ENCODE measurements at regions not wholly inside any gene's neighbourhood (a gene's known extent, or its start where the extent isn't known, plus 50 kb on each side); places are given as distances from the start of the nearest gene placed in this dataset.
"Not testable (repeated sequence)": the region's sequence is repeated elsewhere in the genome, so short reads cannot be mapped to it uniquely, and the experiment has no call there.

GRCh38 chr13:22866221-22866620 is 314.6 kb upstream of the SGCG start:
- FAIRE-seq = no peak

DNA sequence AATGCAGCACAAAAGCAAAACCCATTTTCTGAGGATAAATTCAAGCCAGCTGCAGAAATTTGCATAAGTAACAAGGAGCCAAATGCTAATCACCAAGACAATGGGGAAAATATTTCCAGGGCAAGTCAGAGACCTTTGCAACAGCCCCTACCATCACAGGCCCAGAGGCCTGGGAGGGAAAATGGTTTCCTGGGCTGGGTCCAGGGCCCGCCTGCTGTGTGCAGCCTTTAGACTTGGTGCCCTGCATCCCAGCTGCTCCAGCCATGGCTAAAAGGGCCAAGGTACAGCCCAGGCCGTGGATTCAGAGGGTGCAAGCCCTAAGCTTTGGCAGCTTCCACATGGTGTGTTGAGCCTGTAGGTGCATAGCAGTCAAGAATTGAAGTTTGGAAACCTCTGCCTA is 309.5 kb upstream of the SGCG start:
- no peak for FAIRE-seq

- FAIRE-seq = no peak
Measured at GRCh38 chr13:22874839-22875238, 305.9 kb upstream of the SGCG start.

- no peak for FAIRE-seq
Measured at GRCh38 chr13:22877421-22877820, 303.4 kb upstream of the SGCG start.

DNA sequence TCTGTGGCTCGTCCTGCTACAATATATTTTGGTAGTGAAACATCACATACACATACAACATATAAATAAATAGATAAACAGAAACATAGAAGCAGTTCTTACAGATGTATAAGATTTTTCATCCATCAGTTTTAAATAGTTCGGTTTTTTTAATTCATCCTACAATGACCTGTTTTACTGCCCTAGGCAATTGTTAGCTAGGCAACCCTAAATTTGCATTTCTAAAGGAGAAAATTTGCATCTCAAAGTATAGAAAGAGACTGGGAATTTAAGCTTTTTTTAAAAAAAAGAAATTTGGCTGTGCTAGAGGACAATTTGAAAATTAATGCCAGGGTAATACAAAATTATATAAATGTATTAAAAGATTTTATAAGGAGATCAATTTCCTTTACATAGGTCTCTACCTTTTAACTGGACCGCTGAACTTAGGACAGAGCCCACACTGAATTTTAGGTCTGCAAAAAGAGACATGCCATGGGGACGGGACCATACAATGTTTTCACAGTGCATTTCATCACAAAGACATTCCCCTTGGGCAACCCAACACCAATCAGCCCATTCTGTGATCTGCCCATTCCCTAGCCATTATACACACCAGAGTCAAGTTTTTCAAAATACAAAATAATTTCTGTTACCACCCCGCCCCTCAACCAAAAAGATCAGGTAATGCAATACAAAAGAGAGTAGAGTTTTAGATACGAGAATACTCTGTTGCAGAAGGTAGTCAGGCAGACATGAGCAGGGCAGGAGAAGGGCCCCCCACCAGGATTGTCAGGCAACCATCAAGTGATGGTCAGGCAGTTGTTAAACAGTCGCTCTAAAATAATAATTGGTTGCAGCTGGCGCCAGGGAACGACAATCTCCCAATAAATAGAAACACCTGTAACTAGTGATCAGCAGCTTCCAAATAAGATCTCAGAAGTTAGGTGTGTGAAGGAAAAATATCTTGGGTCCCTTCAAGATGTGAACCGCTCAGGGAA is 299.7 kb upstream of the SGCG start:
- no peak for FAIRE-seq

DNA sequence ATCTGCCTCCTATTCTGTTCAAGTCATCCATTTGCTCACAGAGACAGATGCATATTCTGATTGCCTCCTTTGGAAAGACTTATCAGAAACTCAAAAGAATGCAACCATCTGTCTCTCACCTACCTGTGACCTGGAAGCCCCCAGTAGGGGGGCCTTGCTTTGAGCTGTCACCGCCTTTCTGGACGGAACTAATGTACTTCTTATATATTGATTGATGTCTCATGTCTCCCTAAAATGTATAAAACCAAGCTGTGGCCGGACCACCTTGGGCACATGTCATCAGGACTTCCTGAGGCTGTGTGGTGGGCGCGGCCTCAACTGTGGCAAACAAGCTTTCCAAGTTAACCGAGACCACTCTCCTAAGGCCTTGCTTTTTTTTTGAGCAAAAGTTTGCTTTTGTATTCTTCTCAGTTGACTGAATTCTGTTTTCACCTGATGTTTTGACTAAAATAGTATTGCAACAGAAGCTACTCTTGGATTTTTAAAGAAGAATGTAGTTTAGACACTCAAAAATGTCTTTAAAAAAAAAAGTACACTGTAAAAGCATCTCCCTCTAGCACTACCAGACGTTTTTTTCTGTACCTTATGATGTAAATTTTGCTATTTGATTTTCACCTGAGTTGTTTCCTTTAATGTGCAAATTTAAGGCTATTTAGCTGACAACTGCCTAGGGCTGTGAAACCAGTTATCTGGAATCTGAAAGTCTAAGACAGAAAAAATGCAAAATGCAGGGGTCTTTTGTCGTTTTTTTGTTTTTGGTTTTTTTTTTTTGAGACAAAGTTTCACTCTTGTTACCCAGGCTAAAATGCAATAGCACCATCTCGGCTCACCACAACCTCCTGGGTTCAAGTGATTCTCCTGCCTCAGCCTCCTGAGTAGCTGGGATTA is 298.8 kb upstream of the SGCG start:
- not testable (repeated sequence) for FAIRE-seq

- no peak for FAIRE-seq
Measured at GRCh38 chr13:22883262-22883840, 297.4 kb upstream of the SGCG start.

DNA sequence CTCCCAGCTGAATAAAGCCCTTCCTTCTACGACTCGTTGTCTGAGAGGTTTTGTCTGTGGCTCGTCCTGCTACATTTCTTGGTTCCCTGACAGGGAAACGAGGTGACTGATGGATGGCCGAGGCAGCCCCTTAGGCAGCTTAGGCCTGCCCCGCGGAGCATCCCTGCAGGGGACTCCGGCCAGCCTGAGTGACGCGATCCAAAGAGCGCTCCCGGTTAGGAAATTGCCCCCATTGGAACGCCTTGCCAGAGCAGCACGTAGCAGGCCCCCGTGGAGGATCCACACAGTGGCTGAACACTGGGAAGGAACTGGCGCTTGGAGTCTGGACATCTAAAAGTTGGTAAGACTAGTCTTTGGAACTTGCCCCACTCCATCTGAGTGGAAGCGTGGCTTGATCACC is 296.8 kb upstream of the SGCG start:
- FAIRE-seq = no peak

- not testable (repeated sequence) for FAIRE-seq
Measured at GRCh38 chr13:22886061-22886460, 294.7 kb upstream of the SGCG start.

DNA sequence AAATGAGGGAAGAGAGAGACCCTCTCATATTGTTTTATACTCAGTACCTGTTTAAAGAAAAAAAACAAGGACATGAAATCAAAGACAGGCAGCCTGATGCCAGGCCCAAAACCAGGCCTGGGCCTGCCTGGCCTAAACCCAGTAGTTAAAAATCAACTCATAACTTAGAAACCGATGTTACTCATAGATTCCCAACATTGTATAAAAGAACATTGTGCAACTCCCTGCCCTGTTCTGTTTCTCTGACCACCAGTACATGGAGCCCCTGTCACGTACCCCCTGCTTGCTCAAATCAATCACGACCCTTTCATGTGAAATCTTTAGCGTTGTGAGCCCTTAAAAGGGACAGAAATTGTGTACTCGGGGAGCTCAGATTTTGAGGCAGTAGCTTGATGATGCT is 291.4 kb upstream of the SGCG start:
- not testable (repeated sequence) for FAIRE-seq

- no peak for FAIRE-seq
Measured at GRCh38 chr13:22893204-22893603, 287.6 kb upstream of the SGCG start.

GRCh38 chr13:22893777-22894176 is 287.0 kb upstream of the SGCG start:
- no peak for FAIRE-seq

DNA sequence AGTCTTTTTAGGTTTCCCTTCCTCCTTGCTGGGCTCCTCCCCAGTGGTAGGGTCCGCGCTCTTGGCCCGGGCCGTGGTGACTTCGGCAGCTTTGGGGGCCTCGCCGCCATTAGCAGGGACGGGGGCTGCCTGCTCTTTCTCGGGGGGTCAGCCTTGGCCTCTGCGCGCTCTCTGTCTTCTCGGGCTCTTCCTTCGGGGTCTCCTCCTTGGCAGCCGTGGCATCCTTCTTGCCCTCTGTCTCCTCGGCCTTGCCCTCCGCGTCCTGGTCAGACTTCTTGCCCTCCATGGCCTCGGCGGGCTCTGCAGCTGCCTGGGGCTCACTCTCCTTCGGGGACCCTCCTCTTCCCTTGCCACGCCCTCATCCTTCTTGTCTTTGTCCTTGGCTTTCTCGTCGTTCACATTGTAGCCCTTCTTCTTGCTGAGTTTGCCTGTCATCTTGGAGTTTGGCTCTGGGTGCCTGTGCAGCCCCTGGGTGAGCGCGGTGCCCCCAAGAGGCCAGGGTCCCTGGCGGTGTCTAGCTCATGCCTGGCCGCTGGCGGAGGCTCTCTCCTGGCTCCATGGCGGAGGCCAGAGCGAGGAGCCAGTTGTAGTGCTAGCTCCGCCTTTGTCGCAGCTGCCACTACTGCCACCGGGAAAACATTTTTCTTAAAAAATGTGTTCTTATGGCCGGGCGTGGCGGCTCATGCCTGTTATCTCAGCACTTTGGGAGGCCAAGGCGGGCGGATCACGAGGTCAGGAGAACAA is 283.0 kb upstream of the SGCG start:
- no peak for FAIRE-seq

DNA sequence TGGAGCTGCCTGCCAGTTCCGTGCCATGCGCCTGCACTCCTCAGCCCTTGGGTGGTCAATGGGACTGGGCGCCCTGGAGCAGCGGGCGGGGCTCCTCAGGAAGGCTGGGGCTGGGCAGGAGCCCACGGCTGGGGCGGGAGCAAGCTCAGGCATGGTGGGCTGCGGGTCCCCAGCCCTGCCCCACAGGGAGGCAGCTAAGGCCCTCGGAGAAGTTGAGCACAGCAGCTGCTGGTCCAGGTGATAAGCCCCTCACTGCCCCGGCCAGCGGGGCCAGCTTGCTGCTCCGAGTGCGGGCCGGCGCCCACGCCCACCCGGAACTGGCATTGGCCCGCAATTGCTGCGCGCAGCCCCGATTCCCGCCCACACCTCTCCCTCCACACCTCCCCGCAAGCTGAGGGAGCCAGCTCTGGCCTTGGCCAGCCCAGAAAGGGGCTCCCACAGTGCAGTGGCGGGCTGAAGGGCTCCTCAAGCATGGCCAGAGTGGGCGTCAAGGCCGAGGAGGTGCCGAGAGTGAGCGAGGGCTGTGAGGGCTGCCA is 280.3 kb upstream of the SGCG start:
- not testable (repeated sequence) for FAIRE-seq

- no peak for FAIRE-seq
Measured at GRCh38 chr13:22903301-22903700, 277.5 kb upstream of the SGCG start.

DNA sequence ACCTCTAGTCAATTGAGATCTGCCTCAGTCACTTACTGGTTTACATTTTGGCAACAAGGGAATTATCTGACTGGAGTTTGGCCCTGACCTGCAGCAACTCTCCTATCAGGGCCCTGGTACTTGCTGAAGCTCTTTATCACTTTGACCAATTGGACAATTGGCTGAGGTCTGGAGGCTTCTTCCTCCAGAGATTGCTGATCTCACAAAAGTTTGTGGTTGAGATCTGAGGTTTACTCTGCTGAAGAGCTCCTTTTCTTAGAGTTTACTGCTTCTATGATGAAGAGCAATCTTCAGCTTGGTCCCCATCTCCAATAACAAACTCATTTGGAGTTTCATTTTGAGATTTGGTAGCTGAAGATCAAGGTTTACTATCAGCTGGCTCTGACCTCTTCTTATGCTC is 276.9 kb upstream of the SGCG start:
- FAIRE-seq = no peak

GRCh38 chr13:22915442-22916082 is 265.2 kb upstream of the SGCG start:
- no peak for FAIRE-seq

DNA sequence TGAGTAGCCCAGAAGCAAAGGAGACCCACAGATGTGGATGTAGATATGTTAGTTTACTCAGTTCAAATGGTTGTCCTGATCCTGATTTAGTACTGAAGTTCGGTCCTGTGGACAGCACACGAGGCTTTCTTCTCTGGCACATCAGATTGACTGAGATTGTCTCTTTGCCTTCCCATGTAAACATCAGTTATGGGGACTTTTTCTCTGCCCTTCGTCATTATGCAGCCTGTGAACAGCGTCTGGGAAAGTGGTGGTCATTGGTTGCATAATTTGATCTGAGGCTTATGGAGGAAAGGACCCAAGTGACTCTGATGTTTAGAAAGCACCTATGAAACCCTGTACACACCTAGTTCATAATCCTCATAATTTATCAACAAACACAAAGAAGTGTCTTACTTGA is 264.5 kb upstream of the SGCG start:
- FAIRE-seq = not testable (repeated sequence)

DNA sequence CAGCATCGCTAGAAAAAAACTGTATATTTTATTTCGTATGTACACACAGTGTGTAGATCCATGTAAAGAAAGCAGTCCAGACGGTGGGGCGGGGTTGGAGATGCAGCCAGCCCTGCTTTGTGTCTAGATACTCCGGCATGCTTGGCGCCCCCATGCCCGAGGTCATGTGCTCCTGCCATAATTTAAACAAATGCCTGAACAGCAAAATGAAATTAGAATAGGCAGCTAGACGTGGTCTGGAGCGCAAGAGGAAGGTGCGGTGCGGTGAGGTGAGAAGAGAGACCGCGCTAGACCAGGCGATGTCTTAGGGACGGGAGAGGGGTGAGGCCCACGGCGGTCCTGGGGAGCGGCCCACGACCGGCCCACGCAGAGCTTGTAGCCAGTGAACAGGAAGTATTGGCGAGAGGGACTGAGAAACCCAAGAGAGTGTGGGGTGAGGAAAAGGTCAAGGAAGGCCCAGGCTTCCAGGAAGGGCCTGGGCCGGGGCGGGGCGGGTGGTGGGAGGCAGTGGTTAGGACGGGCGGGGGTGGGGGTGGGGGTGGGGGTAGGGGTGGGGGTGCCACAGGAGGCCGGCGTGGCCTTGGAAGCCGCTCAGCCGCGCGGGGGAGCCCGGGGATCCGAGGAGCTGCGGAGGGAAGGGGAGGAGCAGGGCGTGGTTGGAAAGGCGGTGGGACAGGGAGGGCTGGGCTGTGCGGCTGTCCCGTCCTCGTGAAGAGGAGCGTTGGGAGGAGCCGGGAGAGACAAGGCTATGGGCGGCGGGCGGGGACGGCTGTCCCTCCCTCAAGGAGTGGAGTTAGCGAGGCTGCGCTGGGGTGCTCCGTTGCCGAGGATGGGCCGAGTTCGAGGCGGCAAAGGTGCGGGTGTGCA is 254.7 kb upstream of the SGCG start:
- no peak for FAIRE-seq

- FAIRE-seq = no peak
Measured at GRCh38 chr13:22926748-22927400, 253.9 kb upstream of the SGCG start.
